Naive thymus-derived CD8-positive, alpha-beta T cell (primary cell): ENCODE measurements at regions not wholly inside any gene's neighbourhood (a gene's known extent, or its start where the extent isn't known, plus 50 kb on each side); places are given as distances from the start of the nearest gene placed in this dataset.

Source experiments
- ATAC-seq, 2 donors: fragments of 150-1000 bp; cut with Tn5 transposase in 1 of 2; sonication (Bioruptor Pico), chemical (Tn5 transposase) in 1 of 2; 1 replicate in 1 of 2; 2 replicates in 1 of 2; pipeline ENCODE4 v1.10.0; 2021; ENCODE audit warnings: mild to moderate bottlenecking in 2 of 2, moderate library complexity in 2 of 2
- POLR2A ChIA-PET: fragments of 350-600 bp; sonication (Branson Sonifier 250); formaldehyde crosslinking; loops from one replicate; lab custom pipeline; 2021; ENCODE audit warnings: antibody characterized with exemption; lab: Charles Lee
- DNase-seq, 10 donors: peaks; one replicate each; pipeline versions ENCODE4 v3.0.0 to v3.0.0-alpha.2; 2020 to 2022
- H3K27ac Mint-ChIP-seq, 10 donors: one replicate each; pipeline ENCODE4 v1.8.0; 2020 to 2022; ENCODE audit warnings: mild to moderate bottlenecking in 10 of 10, mixed read lengths in 10 of 10, moderate library complexity in 4 of 10, inconsistent platforms in 1 of 10
- H3K27me3 Mint-ChIP-seq, 5 donors: one replicate each; pipeline ENCODE4 v1.8.0; 2021 to 2022; ENCODE audit warnings: mixed read lengths in 5 of 5
- H3K36me3 Mint-ChIP-seq, 3 donors: one replicate each; pipeline ENCODE4 v1.8.0; 2020 to 2022; ENCODE audit warnings: mixed read lengths in 3 of 3, mild to moderate bottlenecking in 2 of 3, inconsistent platforms in 1 of 3
- H3K4me1 Mint-ChIP-seq, 4 donors: one replicate each; pipeline ENCODE4 v1.8.0; 2021 to 2022; ENCODE audit warnings: mixed read lengths in 4 of 4
- H3K4me3 Mint-ChIP-seq, 10 donors: one replicate each; pipeline ENCODE4 v1.8.0; 2020 to 2022; ENCODE audit warnings: mild to moderate bottlenecking in 10 of 10, mixed read lengths in 10 of 10, moderate library complexity in 6 of 10, inconsistent platforms in 1 of 10
- H3K9me3 Mint-ChIP-seq, 9 donors: one replicate each; pipeline ENCODE4 v1.8.0; 2020 to 2022; ENCODE audit warnings: mixed read lengths in 9 of 9, mild to moderate bottlenecking in 3 of 9, inconsistent platforms in 1 of 9, moderate library complexity in 1 of 9

- H3K4me1 Mint-ChIP-seq: no peaks in the 10 kb centered on the region
- no peak for DNase-seq
- H3K36me3 Mint-ChIP-seq: no peaks in the 10 kb centered on the region
- peaks cover 0 to 6% (median 2%) of the 10 kb centered on the region in 9 donors for H3K9me3 Mint-ChIP-seq
- POLR2A ChIA-PET: no interaction called here
- peaks cover 0 to 21% (median 9%) of the 10 kb centered on the region in 5 donors for H3K27me3 Mint-ChIP-seq
- no peak overlapping the region for H3K4me3 Mint-ChIP-seq
- H3K27ac Mint-ChIP-seq: no peak overlapping the region
- ATAC-seq: no peak
Observed at GRCh38 chr15:62337934-62338333, 172.8 kb upstream of the C2CD4B start.

- H3K4me1 Mint-ChIP-seq: no peaks in the 10 kb centered on the region
- H3K36me3 Mint-ChIP-seq: no peaks in the 10 kb centered on the region
- H3K27ac Mint-ChIP-seq: no peak overlapping the region
- POLR2A ChIA-PET: no interaction called here
- DNase-seq (no peak), ATAC-seq (no peak)
- peaks cover 0 to 6% (median 2%) of the 10 kb centered on the region in 9 donors for H3K9me3 Mint-ChIP-seq
- no peak overlapping the region for H3K4me3 Mint-ChIP-seq
- H3K27me3 Mint-ChIP-seq: peaks cover 0 to 21% (median 9%) of the 10 kb centered on the region in 5 donors
Observed at GRCh38 chr15:62338497-62338896, 173.4 kb upstream of the C2CD4B start.

GRCh38 chr15:62342959-62343358 lies 177.9 kb upstream of the C2CD4B start:
- H3K4me1 Mint-ChIP-seq: peaks cover 3 to 9% (median 6%) of the 10 kb centered on the region in 4 donors
- H3K9me3 Mint-ChIP-seq: peaks cover 0 to 13% (median 0%) of the 10 kb centered on the region in 9 donors
- DNase-seq: no peak
- ATAC-seq: no peak
- no peak overlapping the region for H3K27ac Mint-ChIP-seq
- H3K4me3 Mint-ChIP-seq: no peak overlapping the region
- H3K27me3 Mint-ChIP-seq: peaks cover 0 to 15% (median 5%) of the 10 kb centered on the region in 5 donors
- POLR2A ChIA-PET: no interaction called here
- H3K36me3 Mint-ChIP-seq: peaks cover 0 to 4% (median 0%) of the 10 kb centered on the region in 3 donors

- Mint-ChIP-seq H3K36me3 (peaks cover 0 to 4% (median 0%) of the 10 kb centered on the region in 3 donors), H3K27ac (no peak overlapping the region), H3K4me3 (no peak overlapping the region), H3K4me1 (peaks cover 3 to 9% (median 6%) of the 10 kb centered on the region in 4 donors), H3K27me3 (peaks cover 0 to 15% (median 5%) of the 10 kb centered on the region in 5 donors), H3K9me3 (peaks cover 0 to 13% (median 0%) of the 10 kb centered on the region in 9 donors)
- POLR2A ChIA-PET: no interaction called here
- DNase-seq (no peak), ATAC-seq (no peak)
Observed at GRCh38 chr15:62343397-62343796, 178.3 kb upstream of the C2CD4B start.

DNA sequence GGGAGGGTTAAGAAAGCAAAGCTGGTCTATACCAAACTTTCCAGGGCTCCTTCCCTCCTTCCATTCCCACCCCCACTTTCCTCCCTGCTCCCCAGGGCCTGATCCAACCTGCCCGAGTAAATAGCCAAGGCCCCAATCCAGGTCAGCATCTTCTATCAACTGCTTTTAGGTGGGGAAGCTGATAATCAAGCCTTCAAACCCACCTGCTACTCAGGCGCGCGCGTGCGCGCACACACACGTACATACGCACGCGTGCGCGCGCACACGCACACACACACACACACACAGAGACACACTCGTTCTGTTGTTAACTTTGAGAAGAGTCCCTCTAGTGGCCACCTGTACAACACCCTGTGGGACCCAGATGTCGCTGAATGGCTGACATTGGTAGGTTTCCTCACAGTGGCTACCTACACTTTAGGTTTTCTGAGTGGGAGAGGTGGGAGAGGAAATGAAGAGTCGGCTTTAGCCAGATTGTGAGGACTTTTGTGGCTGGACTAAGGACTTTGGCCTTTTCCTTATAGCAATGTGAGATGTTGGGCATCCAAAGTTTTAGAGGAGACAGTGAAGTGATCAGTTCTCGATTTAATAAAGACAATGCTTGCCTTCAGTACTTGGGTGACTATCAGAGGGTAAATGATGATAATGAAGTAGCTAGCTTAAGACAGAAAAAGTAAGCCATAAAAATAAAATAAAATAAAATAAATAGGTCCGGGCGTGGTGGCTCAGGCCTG lies 179.9 kb upstream of the C2CD4B start:
- H3K4me1 Mint-ChIP-seq: peaks cover 3 to 9% (median 6%) of the 10 kb centered on the region in 4 donors
- peak; percentile 82 to 83 for ATAC-seq
- peak overlapping the region in 9 of 10 donors; percentile 28 to 92 (median 45) for H3K27ac Mint-ChIP-seq
- peaks cover 0 to 13% (median 0%) of the 10 kb centered on the region in 9 donors for H3K9me3 Mint-ChIP-seq
- peaks cover 0 to 4% (median 0%) of the 10 kb centered on the region in 3 donors for H3K36me3 Mint-ChIP-seq
- peak overlapping the region; percentile 63 to 87 (median 78) for H3K4me3 Mint-ChIP-seq
- POLR2A ChIA-PET: no interaction called here
- peaks cover 0 to 6% (median 5%) of the 10 kb centered on the region in 5 donors for H3K27me3 Mint-ChIP-seq
- DNase-seq: peak in 9 of 10 donors; percentile 13 to 73 (median 41)

- Mint-ChIP-seq H3K27ac (no peak overlapping the region), H3K4me3 (no peak overlapping the region), H3K9me3 (peaks cover 0 to 13% (median 0%) of the 10 kb centered on the region in 9 donors), H3K4me1 (peaks cover 3 to 9% (median 6%) of the 10 kb centered on the region in 4 donors), H3K36me3 (peaks cover 0 to 4% (median 0%) of the 10 kb centered on the region in 3 donors), H3K27me3 (peaks cover 0 to 7% (median 0%) of the 10 kb centered on the region in 5 donors)
- POLR2A ChIA-PET: no interaction called here
- ATAC-seq (no peak), DNase-seq (no peak)
Observed at GRCh38 chr15:62346168-62346567, 181.1 kb upstream of the C2CD4B start.

DNA sequence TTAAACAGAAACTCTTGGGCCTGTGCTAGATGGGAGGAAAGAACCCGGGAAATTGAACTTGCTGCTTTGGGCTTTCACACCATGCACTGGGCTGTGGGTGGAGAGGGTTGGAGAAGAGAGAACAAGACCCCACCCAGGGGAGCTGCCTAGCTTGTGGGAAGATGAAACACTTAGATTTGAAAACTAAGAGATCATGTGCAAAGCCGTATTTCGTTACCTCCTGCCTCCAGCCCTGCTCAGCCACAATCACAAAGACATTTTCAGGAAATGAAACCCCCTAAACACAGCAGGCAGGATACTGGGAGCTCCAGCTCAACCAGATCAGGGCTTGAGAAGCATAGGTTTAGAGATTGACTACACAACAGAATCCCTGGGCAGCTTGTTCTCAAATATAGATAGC lies 183.0 kb upstream of the C2CD4B start:
- no peak for ATAC-seq
- POLR2A ChIA-PET: no interaction called here
- H3K36me3 Mint-ChIP-seq: peaks cover 0 to 4% (median 0%) of the 10 kb centered on the region in 3 donors
- H3K27ac Mint-ChIP-seq: no peak overlapping the region
- H3K4me3 Mint-ChIP-seq: no peak overlapping the region
- no peak for DNase-seq
- H3K27me3 Mint-ChIP-seq: peaks cover 0 to 16% (median 12%) of the 10 kb centered on the region in 5 donors
- H3K4me1 Mint-ChIP-seq: peaks cover 3 to 10% (median 7%) of the 10 kb centered on the region in 4 donors
- peaks cover 0 to 13% (median 0%) of the 10 kb centered on the region in 9 donors for H3K9me3 Mint-ChIP-seq

- POLR2A ChIA-PET: no interaction called here
- DNase-seq: no peak
- Mint-ChIP-seq H3K27ac (no peak overlapping the region), H3K9me3 (peaks cover 0 to 13% (median 0%) of the 10 kb centered on the region in 9 donors), H3K4me1 (peaks cover 3 to 11% (median 7%) of the 10 kb centered on the region in 4 donors), H3K4me3 (no peak overlapping the region), H3K27me3 (peaks cover 0 to 18% (median 14%) of the 10 kb centered on the region in 5 donors), H3K36me3 (peaks cover 0 to 4% (median 0%) of the 10 kb centered on the region in 3 donors)
- ATAC-seq: no peak
Observed at GRCh38 chr15:62348623-62349022, 183.5 kb upstream of the C2CD4B start.

GRCh38 chr15:62352817-62353216 lies 187.7 kb upstream of the C2CD4B start:
- POLR2A ChIA-PET: no interaction called here
- no peaks in the 10 kb centered on the region for H3K36me3 Mint-ChIP-seq
- peaks cover 0 to 4% (median 0%) of the 10 kb centered on the region in 4 donors for H3K4me1 Mint-ChIP-seq
- no peak for ATAC-seq
- H3K27ac Mint-ChIP-seq: no peak overlapping the region
- no peak overlapping the region for H3K4me3 Mint-ChIP-seq
- no peak for DNase-seq
- peaks cover 0 to 34% (median 18%) of the 10 kb centered on the region in 5 donors for H3K27me3 Mint-ChIP-seq
- no peaks in the 10 kb centered on the region for H3K9me3 Mint-ChIP-seq

GRCh38 chr15:62357431-62357830 lies 192.3 kb upstream of the C2CD4B start:
- DNase-seq: no peak
- Mint-ChIP-seq H3K9me3 (no peaks in the 10 kb centered on the region), H3K4me3 (no peak overlapping the region), H3K27me3 (peaks cover 10 to 39% (median 26%) of the 10 kb centered on the region in 5 donors), H3K36me3 (no peaks in the 10 kb centered on the region), H3K4me1 (peaks cover 0 to 4% (median 0%) of the 10 kb centered on the region in 4 donors), H3K27ac (no peak overlapping the region)
- ATAC-seq: no peak
- POLR2A ChIA-PET: no interaction called here

- Mint-ChIP-seq H3K36me3 (no peaks in the 10 kb centered on the region), H3K27me3 (peaks cover 13 to 41% (median 25%) of the 10 kb centered on the region in 5 donors), H3K4me1 (no peaks in the 10 kb centered on the region), H3K4me3 (no peak overlapping the region), H3K9me3 (no peaks in the 10 kb centered on the region), H3K27ac (no peak overlapping the region)
- POLR2A ChIA-PET: no interaction called here
- DNase-seq: no peak
- ATAC-seq: no peak
Observed at GRCh38 chr15:62359416-62359815, 194.3 kb upstream of the C2CD4B start.

DNA sequence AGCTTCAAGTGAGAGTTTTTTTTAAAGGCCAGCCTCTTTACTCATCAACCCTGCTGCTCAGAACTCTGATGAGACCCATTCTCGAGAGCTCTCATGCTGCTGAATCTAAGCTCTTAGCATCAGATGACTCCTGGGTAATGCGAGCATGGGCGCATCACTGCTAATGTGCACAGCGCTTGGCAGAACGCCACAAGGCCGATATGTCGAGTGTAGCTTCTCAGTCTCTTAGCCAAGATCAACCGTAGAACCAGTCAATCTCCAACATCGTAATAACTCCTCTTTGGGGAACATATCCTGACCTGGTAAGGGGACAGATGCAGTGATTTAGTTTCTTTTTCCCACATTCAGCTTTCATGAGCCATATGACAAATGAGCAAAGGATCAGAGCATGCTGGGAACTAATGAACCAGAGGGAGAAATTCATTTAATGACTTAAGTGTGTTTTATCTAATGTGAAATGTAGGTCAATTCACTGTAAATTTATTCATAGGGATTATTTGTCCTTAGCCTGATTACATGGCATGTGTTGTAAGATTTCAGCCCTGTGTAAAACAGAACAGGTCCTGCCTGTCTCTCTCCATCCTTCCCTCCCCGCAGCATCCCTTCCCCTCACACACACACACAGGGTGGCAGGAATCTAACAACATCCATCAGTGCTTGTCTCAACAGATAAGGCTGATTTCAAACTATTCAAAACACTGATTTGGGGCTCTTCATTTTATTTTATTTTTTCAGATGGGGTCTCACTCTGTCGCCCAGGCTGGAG lies 195.4 kb upstream of the C2CD4B start:
- POLR2A ChIA-PET: no interaction called here
- Mint-ChIP-seq H3K27ac (no peak overlapping the region), H3K4me1 (no peaks in the 10 kb centered on the region), H3K9me3 (no peaks in the 10 kb centered on the region), H3K4me3 (no peak overlapping the region), H3K36me3 (no peaks in the 10 kb centered on the region), H3K27me3 (peaks cover 13 to 41% (median 28%) of the 10 kb centered on the region in 5 donors)
- DNase-seq: no peak
- no peak for ATAC-seq

DNA sequence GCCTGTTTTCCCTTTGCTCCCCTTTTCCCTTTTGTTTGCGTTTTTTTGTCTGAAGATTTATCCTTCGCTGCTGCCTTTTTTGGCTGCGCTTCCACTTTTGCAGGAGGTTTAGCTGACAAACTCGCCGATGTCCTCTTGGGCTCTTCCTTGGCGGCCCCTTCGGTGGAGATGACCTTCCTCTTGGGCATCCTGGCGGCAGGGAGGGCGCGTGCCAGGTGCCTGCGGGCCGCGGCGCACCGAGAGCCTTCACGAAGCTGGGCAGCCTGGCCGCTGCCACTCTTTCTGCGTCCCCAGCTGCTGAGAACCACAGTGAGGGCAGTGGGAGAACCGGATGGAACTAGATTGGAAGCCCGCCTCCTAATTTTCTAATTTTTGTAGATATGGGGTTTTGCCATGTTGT lies 197.1 kb upstream of the C2CD4B start:
- no peaks in the 10 kb centered on the region for H3K4me1 Mint-ChIP-seq
- H3K27me3 Mint-ChIP-seq: peaks cover 13 to 51% (median 31%) of the 10 kb centered on the region in 5 donors
- no peak overlapping the region for H3K4me3 Mint-ChIP-seq
- no peak for DNase-seq
- no peaks in the 10 kb centered on the region for H3K36me3 Mint-ChIP-seq
- H3K9me3 Mint-ChIP-seq: no peaks in the 10 kb centered on the region
- POLR2A ChIA-PET: no interaction called here
- H3K27ac Mint-ChIP-seq: no peak overlapping the region
- ATAC-seq: no peak
